ENCODE measurements at regions not wholly inside any gene's neighbourhood (a gene's known extent, or its start where the extent isn't known, plus 50 kb on each side); places are given as distances from the start of the nearest gene placed in this dataset.
"Not testable (repeated sequence)": the region's sequence is repeated elsewhere in the genome, so short reads cannot be mapped to it uniquely, and the experiment has no call there.

- Histone ChIP-seq H3K36me3 (no peaks in the 10 kb centered on the region), H3K27ac (no peak overlapping the region), H3K4me1 (no peaks in the 10 kb centered on the region), H3K4me3 (no peak overlapping the region), H3K27me3 (no peaks in the 10 kb centered on the region), H3K9me3 (no peaks in the 10 kb centered on the region)
- WGBS, result 60% methylated on average over 4 of the region's 4 CpGs
- DNase-seq (ENCODE audit: low spot score in 2 of 2), result no peak
- no peak for TF ChIP-seq CTCF (IDR thresholded peaks at IDR 0.05)
- no peak for TF ChIP-seq POLR2A (IDR thresholded peaks at IDR 0.05)
- TF ChIP-seq POLR2AphosphoS5 (IDR thresholded peaks at IDR 0.05), result no peak
- TF ChIP-seq EP300 (IDR thresholded peaks at IDR 0.05), result no peak
Measured at GRCh38 chr2:225756198-225756597, 356.7 kb downstream of the NYAP2 start.

GRCh38 chr2:225748609-225749008 is 349.1 kb downstream of the NYAP2 start:
- no peaks in the 10 kb centered on the region for H3K36me3 ChIP-seq
- no peak overlapping the region for H3K27ac ChIP-seq
- H3K4me1 ChIP-seq, result no peaks in the 10 kb centered on the region
- no peaks in the 10 kb centered on the region for H3K27me3 ChIP-seq
- no peaks in the 10 kb centered on the region for H3K9me3 ChIP-seq
- no peak for DNase-seq (ENCODE audit: low spot score in 2 of 2)
- WGBS, result 75% methylated on average over 2 of the region's 2 CpGs
- H3K4me3 ChIP-seq, result no peak overlapping the region
- TF ChIP-seq EP300 (IDR thresholded peaks at IDR 0.05), result no peak
- no peak for TF ChIP-seq POLR2A (IDR thresholded peaks at IDR 0.05)

- H3K4me3 ChIP-seq; DNase-seq (ENCODE audit: low spot score in 2 of 2); H3K36me3 ChIP-seq; H3K4me1 ChIP-seq; H3K9me3 ChIP-seq; H3K27ac ChIP-seq; H3K27me3 ChIP-seq: not testable (repeated sequence)
- 94% methylated on average over 25 of the region's 35 CpGs for WGBS
Measured at GRCh38 chr2:225743996-225744395, 344.5 kb downstream of the NYAP2 start.

- H3K4me1 ChIP-seq, result no peaks in the 10 kb centered on the region
- H3K36me3 ChIP-seq, result no peaks in the 10 kb centered on the region
- H3K9me3 ChIP-seq, result no peaks in the 10 kb centered on the region
- DNase-seq (ENCODE audit: low spot score in 2 of 2), result no peak
- no peak overlapping the region for H3K4me3 ChIP-seq
- H3K27me3 ChIP-seq, result no peaks in the 10 kb centered on the region
- no peak overlapping the region for H3K27ac ChIP-seq
- 92% methylated on average over 2 of the region's 2 CpGs for WGBS
- TF ChIP-seq POLR2AphosphoS5 (IDR thresholded peaks at IDR 0.05), result no peak
- no peak for TF ChIP-seq CTCF (IDR thresholded peaks at IDR 0.05)
- no peak for TF ChIP-seq POLR2A (IDR thresholded peaks at IDR 0.05)
Measured at GRCh38 chr2:225742487-225742886, 343.0 kb downstream of the NYAP2 start.

- no peak for TF ChIP-seq POLR2A (IDR thresholded peaks at IDR 0.05)
- no peak for TF ChIP-seq CTCF (IDR thresholded peaks at IDR 0.05)
- TF ChIP-seq EP300 (IDR thresholded peaks at IDR 0.05), result no peak
- TF ChIP-seq POLR2AphosphoS5 (IDR thresholded peaks at IDR 0.05), result no peak
- no peaks in the 10 kb centered on the region for H3K4me1 ChIP-seq
- H3K9me3 ChIP-seq, result no peaks in the 10 kb centered on the region
- H3K4me3 ChIP-seq, result no peak overlapping the region
- DNase-seq (ENCODE audit: low spot score in 2 of 2), result no peak
- no peaks in the 10 kb centered on the region for H3K36me3 ChIP-seq
- no peak overlapping the region for H3K27ac ChIP-seq
- WGBS, result 54% methylated on average over 3 of the region's 3 CpGs
- H3K27me3 ChIP-seq, result no peaks in the 10 kb centered on the region
Measured at GRCh38 chr2:225740086-225740485, 340.6 kb downstream of the NYAP2 start.

DNA sequence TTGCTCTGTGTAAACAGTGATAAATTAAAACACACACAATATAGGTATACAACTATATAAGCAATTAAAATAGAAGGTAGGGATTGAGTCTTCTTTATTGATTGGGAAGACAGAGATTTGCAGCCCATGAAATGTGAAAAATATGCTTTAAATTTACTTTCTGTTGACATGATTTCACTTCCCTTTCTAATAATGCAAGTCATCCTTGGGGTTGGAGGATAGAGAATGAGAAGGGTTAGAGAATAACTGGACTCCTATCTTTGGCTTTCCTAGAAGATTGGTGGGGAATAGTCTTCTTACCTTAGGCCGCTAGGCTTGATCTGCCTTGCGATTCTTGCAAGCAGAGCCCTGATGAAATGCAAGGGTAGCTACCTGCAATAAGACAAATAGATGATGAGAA is 339.8 kb downstream of the NYAP2 start:
- no peak overlapping the region for H3K4me3 ChIP-seq
- 94% methylated on average over 2 of the region's 2 CpGs for WGBS
- no peak overlapping the region for H3K27ac ChIP-seq
- DNase-seq (ENCODE audit: low spot score in 2 of 2), result no peak
- no peaks in the 10 kb centered on the region for H3K36me3 ChIP-seq
- no peaks in the 10 kb centered on the region for H3K27me3 ChIP-seq
- TF ChIP-seq CTCF (IDR thresholded peaks at IDR 0.05) (no peak), POLR2A (IDR thresholded peaks at IDR 0.05) (no peak), EP300 (IDR thresholded peaks at IDR 0.05) (no peak), POLR2AphosphoS5 (IDR thresholded peaks at IDR 0.05) (no peak)
- H3K9me3 ChIP-seq, result no peaks in the 10 kb centered on the region
- no peaks in the 10 kb centered on the region for H3K4me1 ChIP-seq
